Urinary bladder (tissue), 3 donors: ENCODE measurements at regions not wholly inside any gene's neighbourhood (a gene's known extent, or its start where the extent isn't known, plus 50 kb on each side); places are given as distances from the start of the nearest gene placed in this dataset.

Experiments used
- DNase-seq: peaks from one replicate; pipeline ENCODE4 v3.0.0-alpha.2; 2015; ENCODE audit errors: extremely low spot score
- H3K27ac ChIP-seq: one replicate; pipeline ENCODE4 v1.5.1; 2013; ENCODE audit warnings: low read depth, mild to moderate bottlenecking, moderate library complexity
- H3K36me3 ChIP-seq: one replicate; pipeline ENCODE4 v1.6.1; 2013; ENCODE audit warnings: mild to moderate bottlenecking, moderate library complexity; ENCODE audit not compliant: insufficient read depth
- H3K4me1 ChIP-seq: one replicate; pipeline ENCODE4 v1.6.1; 2013; ENCODE audit warnings: mild to moderate bottlenecking, moderate library complexity; ENCODE audit not compliant: insufficient read depth
- H3K4me3 ChIP-seq: one replicate; pipeline ENCODE4 v1.5.1; 2013; ENCODE audit warnings: low read depth, low read length
- WGBS: extraction: QIAGEN DNeasy Blood & Tissue Kit; methylation state at CpG from one replicate; pipeline ENCODE4 v1.1.7; 2013; 5-methylcytosine and 5-hydroxymethylcytosine counted together
- donor health status: healthy with polysubstance abuse.
- donor health status: healthy.

DNA sequence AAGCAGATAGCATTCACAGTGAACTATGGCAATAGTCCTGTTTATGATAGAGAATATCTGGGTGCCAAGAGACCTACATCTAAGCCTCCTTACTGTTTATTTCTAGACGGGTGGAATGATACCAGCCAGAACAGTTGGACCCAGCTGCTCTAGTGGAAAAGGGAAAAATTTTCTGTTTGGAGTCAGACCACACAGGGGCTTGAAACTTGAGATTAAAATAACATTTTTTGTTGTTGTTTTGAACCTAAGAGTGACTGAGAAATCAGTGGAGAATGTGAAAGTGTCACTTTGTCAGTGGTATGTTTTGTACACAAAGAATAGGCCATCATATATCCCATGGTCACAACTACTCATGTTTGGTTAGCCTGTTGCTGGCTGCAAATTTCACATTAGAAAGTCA lies 105.7 kb downstream of the AGTR2 start:
- DNase-seq, result no peak
- H3K4me3 ChIP-seq, result no peak overlapping the region
- H3K27ac ChIP-seq, result no peak overlapping the region
- H3K4me1 ChIP-seq, result no peaks in the 10 kb centered on the region
- no peaks in the 10 kb centered on the region for H3K36me3 ChIP-seq
- WGBS, result 15% methylated on average over 1 of the region's 1 CpG

DNA sequence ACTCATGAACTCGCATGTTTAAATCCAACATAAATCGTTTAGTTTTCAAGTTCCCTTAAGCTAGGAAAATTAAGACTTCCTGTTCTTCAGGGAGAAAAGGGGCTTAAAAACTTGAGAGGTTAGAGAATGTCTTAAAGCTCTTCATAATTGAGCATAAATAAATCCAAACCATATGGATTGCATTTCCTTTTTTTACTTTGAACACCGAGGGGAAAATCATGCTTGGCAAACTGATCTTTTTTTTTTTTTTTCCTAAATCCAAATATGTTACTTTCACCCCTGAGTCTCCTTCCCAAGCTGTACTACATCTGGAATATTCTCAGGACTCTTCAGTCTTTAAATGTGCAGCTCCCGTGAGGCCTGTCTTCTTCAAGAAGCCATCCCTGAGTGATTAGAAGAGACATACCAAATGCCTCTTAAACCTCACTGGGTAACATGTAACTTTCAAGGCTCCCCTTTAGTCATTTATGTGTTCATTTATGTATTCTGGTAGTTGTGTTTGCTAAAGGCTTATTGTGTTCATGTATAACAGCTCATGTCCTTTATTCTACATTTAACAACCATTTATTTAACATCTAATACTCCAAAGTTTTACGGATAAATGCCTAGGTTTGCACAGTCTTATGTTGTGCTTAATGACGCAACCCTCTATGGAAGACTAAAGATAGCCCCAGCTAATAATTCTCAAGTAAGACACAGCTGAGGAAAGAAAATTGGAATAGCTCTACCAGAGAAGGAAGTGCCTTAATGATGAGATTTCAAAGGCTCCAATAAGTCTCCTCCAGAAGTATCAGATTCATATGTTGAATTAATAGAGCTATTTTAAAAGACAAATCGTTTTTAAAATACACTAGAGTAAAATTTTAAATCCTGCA lies 107.0 kb downstream of the AGTR2 start:
- Histone ChIP-seq H3K36me3 (no peaks in the 10 kb centered on the region), H3K4me1 (no peaks in the 10 kb centered on the region), H3K27ac (no peak overlapping the region), H3K4me3 (no peak overlapping the region)
- no peak for DNase-seq
- 42% methylated on average over 7 of the region's 7 CpGs for WGBS

DNA sequence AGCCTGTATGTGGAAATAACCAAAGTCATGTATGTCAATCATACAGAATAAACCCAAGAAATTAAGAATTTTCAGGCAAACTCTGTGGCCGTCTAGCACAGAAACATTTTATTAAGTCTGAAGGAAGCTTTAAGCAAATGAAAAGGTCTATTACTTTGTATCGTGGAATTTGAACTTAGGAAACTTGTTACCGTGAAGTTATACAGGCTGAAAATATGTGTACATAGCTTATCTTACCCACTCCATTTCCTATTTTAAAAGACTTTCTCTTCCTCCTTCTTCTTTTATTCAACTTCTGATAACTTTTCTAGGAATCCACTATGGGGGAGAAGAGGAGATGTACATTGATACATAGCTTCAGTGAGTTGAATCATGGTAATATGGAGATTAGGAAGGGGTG lies 108.3 kb downstream of the AGTR2 start:
- DNase-seq, result no peak
- Histone ChIP-seq H3K4me3 (no peak overlapping the region), H3K27ac (no peak overlapping the region), H3K4me1 (no peaks in the 10 kb centered on the region), H3K36me3 (no peaks in the 10 kb centered on the region)
- WGBS, result 83% methylated on average over 3 of the region's 3 CpGs

DNA sequence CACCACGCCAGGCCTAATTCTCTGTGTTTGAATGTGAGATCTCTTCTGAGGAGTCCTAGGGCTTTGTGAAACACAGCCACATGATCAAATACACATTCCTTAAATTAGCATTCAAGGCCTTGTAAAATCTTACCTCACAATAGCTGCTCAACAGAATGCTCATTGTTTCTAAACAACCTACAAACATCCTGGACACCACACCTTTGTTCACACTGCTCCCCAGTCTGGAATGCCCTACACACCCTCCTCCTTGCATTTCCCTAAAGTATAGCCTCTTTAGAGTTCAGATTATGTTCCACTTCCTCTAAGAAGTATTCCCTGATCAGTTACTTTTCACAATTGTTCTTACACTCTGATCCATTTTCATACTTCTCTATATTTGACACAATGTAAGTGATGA lies 110.6 kb downstream of the AGTR2 start:
- Histone ChIP-seq H3K36me3 (no peaks in the 10 kb centered on the region), H3K4me1 (no peaks in the 10 kb centered on the region), H3K27ac (no peak overlapping the region), H3K4me3 (no peak overlapping the region)
- 100% methylated on average over 1 of the region's 1 CpG for WGBS
- DNase-seq, result no peak

DNA sequence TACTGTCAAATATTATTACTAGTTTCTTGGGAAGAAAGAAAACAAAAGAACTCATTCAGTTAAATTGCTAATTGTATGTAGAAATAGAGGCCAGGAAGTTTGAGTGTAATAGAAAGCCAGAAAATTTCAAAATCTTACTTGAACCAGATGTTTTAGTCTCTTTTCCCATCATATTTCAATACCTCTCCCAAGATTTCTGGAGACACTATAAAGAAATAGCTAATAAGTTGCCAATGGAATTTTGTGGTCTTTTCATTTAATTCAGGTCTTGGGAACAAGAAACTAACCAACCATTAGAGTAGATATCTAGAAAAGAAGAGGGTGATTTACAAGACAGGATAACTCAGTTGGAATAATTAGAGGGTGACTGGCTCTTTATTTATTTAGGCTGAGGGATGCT lies 112.2 kb downstream of the AGTR2 start:
- DNase-seq, result no peak
- Histone ChIP-seq H3K4me1 (no peaks in the 10 kb centered on the region), H3K4me3 (no peak overlapping the region)

DNA sequence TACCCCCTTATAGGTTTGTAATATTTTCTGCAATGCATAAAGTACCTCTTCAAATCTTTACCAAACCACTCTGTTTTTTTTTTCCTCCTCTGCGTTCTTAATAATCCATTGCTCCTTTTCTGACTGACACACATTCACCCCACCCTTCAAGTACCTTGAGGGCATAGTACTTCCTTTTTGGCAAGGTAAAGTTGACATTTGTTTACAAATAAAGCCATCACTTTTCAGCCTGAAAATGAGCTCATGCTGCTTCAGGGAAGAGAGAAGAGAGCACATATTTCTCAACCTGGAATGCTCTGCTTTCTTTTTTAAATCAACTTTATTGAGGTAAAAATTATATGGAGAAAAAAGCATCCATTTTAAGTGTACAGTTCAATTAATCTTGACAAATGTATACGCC lies 113.9 kb downstream of the AGTR2 start:
- WGBS, result 61% methylated on average over 2 of the region's 2 CpGs

More for the DNA sequence above, 112.2 kb downstream of the AGTR2 start:
- Histone ChIP-seq H3K27ac (no peak overlapping the region), H3K36me3 (no peaks in the 10 kb centered on the region)

DNA sequence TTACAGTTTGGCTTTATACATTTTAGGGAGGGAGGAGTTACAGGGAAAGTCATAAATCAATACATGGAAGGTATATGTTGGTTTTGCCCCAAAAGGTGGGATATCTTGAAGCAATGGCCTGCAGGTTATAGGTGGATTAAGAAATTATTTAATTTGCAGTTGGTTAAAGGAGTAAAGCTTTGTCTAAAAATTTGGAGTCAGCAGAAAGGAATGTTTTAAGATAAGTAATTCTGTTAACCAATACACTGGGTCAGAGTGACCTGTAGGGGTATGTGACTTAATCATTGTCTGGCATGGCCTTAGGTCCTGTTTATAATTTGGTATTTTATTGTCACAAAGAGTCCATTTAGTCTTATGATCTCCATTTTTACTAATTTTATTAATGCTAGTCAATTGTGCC lies 115.0 kb downstream of the AGTR2 start:
- H3K4me1 ChIP-seq, result no peaks in the 10 kb centered on the region
- no peaks in the 10 kb centered on the region for H3K36me3 ChIP-seq
- H3K4me3 ChIP-seq, result no peak overlapping the region
- H3K27ac ChIP-seq, result no peak overlapping the region
- DNase-seq, result no peak

More for the DNA sequence above, 113.9 kb downstream of the AGTR2 start:
- Histone ChIP-seq H3K36me3 (no peaks in the 10 kb centered on the region), H3K4me3 (no peak overlapping the region), H3K27ac (no peak overlapping the region), H3K4me1 (no peaks in the 10 kb centered on the region)
- no peak for DNase-seq

DNA sequence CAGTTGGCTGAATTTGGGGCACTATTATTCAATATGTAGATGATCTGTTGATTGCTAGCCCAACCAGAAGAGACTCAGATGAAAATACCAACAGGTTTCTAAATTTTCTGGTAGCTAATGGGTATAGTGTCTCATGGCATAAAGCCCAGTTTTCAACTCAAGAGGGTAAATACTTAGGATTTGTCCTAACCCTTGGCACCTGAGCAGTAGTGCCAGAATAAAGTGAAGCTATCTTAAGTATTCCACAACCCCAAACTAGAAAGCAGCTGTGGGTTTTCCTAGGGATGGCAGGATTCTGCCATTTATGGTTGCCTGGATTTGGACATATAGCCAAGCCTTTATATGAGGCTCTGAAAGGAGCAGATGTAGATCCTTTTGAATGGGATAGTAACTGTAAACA lies 119.0 kb downstream of the AGTR2 start:
- no peaks in the 10 kb centered on the region for H3K36me3 ChIP-seq
- no peak overlapping the region for H3K4me3 ChIP-seq
- DNase-seq, result no peak
- no peak overlapping the region for H3K27ac ChIP-seq
- no peaks in the 10 kb centered on the region for H3K4me1 ChIP-seq

DNA sequence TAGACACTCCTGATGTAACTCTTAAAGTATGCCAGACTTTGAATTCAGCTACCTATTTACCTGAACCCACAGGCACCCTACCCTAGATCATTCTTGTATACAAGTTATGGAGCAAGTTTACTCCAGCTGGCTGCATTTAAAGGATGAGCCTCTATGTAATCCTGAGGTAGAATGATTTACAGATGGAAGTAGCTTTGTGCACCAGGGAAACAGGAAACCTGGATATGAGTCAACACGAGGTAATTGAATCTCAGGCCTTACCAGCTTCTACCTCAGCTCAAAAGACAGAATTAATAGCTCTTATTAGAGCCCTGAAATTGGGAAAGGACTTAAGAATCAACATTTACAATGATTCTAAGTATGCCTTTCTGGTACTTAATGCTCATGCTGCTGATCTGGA lies 119.8 kb downstream of the AGTR2 start:
- DNase-seq, result no peak
- H3K4me3 ChIP-seq, result no peak overlapping the region
- 33% methylated on average over 1 of the region's 1 CpG for WGBS

DNA sequence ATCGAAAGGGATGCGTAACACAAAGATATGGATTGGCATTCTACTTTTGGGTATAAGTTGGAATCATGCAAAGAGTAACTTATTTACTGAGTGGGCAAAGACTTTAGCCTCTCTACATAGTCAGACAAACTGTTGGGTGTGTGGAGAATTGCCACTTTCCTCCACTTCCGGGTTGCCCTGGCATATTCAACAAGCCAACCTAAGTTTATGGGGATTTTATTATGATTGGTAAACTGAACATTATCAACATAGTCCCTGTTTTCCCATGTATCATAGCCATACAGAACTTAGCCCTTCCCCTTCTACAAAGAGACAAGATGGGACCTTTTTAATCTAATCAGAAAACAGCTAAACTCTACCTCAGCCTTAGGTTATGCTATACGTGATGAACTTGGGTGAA lies 121.6 kb downstream of the AGTR2 start:
- no peak overlapping the region for H3K4me3 ChIP-seq
- H3K36me3 ChIP-seq, result no peaks in the 10 kb centered on the region
- H3K27ac ChIP-seq, result no peak overlapping the region
- no peak for DNase-seq
- H3K4me1 ChIP-seq, result no peaks in the 10 kb centered on the region
- WGBS, result 92% methylated on average over 4 of the region's 4 CpGs

More for the DNA sequence above, 119.8 kb downstream of the AGTR2 start:
- H3K36me3 ChIP-seq, result no peaks in the 10 kb centered on the region
- H3K27ac ChIP-seq, result no peak overlapping the region
- H3K4me1 ChIP-seq, result no peaks in the 10 kb centered on the region

DNA sequence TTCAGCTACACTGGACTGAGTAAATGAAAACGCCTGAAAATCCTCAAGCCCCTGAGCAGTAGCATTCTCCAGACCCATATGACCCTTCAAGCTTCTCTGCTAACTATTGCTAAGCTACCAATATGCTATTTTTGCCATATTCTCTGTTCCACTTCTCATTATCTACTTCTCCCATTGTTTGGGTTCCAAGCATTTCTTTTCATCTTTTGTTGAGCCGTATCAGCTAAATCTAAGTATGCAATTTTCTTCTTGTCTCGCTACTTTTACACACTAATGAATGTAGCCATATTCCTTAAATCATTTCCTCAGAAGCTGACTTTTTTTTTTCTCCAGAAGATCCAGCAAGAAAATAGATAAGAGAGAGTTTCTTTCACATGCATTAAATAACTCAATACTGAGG lies 128.4 kb downstream of the AGTR2 start:
- H3K27ac ChIP-seq, result no peak overlapping the region
- 78% methylated on average over 3 of the region's 3 CpGs for WGBS
- H3K4me1 ChIP-seq, result no peaks in the 10 kb centered on the region
- H3K4me3 ChIP-seq, result no peak overlapping the region
- no peaks in the 10 kb centered on the region for H3K36me3 ChIP-seq
- no peak for DNase-seq

DNA sequence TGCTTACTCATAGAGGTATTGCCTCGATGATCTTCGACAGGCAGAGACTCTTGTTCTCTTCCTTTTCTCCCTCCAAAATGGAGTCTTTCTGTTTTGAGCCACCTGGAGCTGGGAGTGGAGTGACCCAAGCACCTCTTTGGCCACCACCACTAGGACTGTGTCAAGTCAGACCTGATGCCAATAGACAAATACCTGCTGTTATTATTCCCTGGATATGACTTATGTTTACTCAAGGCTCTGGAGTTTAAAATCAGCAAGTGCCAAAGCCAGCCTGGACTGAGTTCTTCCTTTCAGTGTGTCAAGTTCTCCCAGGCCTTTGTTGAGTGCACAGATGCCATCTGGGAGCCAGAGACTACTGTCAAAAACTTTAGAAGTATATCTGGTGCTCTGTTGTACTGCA lies 130.2 kb upstream of the SLC6A14 start:
- 82% methylated on average over 2 of the region's 2 CpGs for WGBS
- Histone ChIP-seq H3K4me1 (no peaks in the 10 kb centered on the region), H3K27ac (no peak overlapping the region), H3K4me3 (no peak overlapping the region), H3K36me3 (no peaks in the 10 kb centered on the region)
- DNase-seq, result no peak

DNA sequence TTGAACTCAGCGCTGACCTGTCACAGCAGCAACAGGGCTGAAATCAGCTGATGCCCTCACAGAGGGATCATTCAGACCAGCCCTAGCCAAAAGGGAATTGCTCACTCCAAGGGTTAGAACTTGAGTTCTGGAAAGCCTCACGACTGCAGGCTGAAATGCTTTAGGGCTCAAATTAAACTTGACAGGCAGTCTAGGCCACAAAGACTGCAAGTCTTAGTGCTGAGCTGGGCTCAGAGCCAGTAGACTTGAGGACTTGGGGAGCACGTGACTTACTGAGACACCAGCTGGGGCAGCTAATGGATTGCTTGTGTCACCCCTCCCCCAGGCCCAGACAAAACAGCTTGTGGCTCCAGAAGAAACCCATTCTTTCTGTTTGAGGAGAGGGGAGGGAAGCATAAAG lies 119.0 kb upstream of the SLC6A14 start:
- Histone ChIP-seq H3K4me3 (no peak overlapping the region), H3K4me1 (no peaks in the 10 kb centered on the region), H3K27ac (no peak overlapping the region), H3K36me3 (no peaks in the 10 kb centered on the region)
- DNase-seq, result peak; percentile 11
- 37% methylated on average over 3 of the region's 3 CpGs for WGBS

DNA sequence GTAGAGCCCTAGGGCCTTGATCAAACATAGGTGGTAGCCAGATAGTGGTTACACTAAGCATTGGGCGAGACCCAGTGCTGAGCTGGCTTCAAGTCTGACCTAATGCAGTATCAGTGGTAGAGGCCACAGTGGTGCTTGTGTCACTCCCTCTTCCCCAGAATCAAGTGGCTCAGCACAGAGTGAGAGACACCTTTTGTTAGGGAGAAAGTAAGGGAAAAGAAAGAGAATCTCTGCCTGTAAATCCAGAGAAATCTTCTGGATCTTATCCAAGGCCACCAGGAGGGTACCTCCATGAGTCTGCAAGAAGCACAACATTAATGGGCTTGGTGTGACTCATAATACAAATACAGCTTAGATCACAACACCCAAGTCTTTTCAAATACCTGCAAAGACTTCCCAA lies 117.7 kb upstream of the SLC6A14 start:
- H3K4me1 ChIP-seq, result no peaks in the 10 kb centered on the region
- DNase-seq, result no peak
- no peak overlapping the region for H3K27ac ChIP-seq
- WGBS, result 97% methylated on average over 1 of the region's 1 CpG
- no peaks in the 10 kb centered on the region for H3K36me3 ChIP-seq
- no peak overlapping the region for H3K4me3 ChIP-seq

DNA sequence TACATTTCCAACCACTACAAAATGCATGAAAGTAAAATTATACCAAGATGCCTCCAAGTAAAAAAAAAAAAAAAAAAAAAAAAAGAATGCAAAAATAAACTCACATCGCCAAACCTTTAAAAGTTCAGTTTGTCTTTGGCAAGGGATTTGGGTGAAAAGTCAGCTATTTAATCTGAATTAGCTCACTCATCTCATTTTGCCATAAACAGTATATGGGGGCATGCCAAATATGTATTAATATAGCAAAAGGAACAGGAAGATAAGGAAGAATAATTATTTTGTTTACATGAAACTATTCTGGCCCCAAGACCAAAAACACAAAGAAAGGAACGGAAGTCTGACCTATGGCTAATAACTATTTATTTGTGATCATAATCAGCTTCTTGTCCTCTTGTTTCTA lies 114.7 kb upstream of the SLC6A14 start:
- no peaks in the 10 kb centered on the region for H3K36me3 ChIP-seq
- no peaks in the 10 kb centered on the region for H3K4me1 ChIP-seq
- no peak overlapping the region for H3K27ac ChIP-seq
- H3K4me3 ChIP-seq, result no peak overlapping the region
- 56% methylated on average over 2 of the region's 2 CpGs for WGBS
- no peak for DNase-seq
